ENCODE measurements at regions not wholly inside any gene's neighbourhood (a gene's known extent, or its start where the extent isn't known, plus 50 kb on each side); places are given as distances from the start of the nearest gene placed in this dataset.

GRCh38 chr5:148941810-148942209, 115.4 kb downstream of the ADRB2 start:
- TF ChIP-seq, protein P1, sequence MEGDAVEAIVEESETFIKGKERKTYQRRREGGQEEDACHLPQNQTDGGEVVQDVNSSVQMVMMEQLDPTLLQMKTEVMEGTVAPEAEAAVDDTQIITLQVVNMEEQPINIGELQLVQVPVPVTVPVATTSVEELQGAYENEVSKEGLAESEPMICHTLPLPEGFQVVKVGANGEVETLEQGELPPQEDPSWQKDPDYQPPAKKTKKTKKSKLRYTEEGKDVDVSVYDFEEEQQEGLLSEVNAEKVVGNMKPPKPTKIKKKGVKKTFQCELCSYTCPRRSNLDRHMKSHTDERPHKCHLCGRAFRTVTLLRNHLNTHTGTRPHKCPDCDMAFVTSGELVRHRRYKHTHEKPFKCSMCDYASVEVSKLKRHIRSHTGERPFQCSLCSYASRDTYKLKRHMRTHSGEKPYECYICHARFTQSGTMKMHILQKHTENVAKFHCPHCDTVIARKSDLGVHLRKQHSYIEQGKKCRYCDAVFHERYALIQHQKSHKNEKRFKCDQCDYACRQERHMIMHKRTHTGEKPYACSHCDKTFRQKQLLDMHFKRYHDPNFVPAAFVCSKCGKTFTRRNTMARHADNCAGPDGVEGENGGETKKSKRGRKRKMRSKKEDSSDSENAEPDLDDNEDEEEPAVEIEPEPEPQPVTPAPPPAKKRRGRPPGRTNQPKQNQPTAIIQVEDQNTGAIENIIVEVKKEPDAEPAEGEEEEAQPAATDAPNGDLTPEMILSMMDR (optimal IDR thresholded peaks at IDR 0.05 in 1 of 3, IDR thresholded peaks at IDR 0.05 in 1 of 3, conservative IDR thresholded peaks at IDR 0.05 in 1 of 3; ENCODE audit: extremely low read depth in 1 of 3, insufficient read depth in 2 of 3, low read length in 3 of 3), result no peak
- TF ChIP-seq EZH2 (IDR thresholded peaks at IDR 0.05; ENCODE audit: low read length), result no peak
- H3K4me3 ChIP-seq (ENCODE audit: control insufficient read depth in 2 of 3, extremely low read depth in 1 of 3, insufficient read depth in 2 of 3, low read depth in 1 of 3, low read length in 3 of 3), result no peak overlapping the region
- no peak overlapping the region for H2AFZ ChIP-seq (ENCODE audit: control insufficient read depth, low read length)
- dilution Hi-C loops (cut with MboI; ENCODE audit: extremely low pct_ligation_motif_present, low sequenced_read_pairs), result no loop called here
- no peak overlapping the region for H3K9ac ChIP-seq (ENCODE audit: control insufficient read depth, extremely low read depth, insufficient read depth, low read length)
- H3K4me2 ChIP-seq (ENCODE audit: control insufficient read depth, extremely low read depth, insufficient read depth, low read depth, low read length), result no peak overlapping the region
- no peaks in the 10 kb centered on the region for H4K20me1 ChIP-seq (ENCODE audit: control insufficient read depth, extremely low read depth, insufficient read depth, low read length)
- DNase-seq (ENCODE audit: low read depth, low spot score) (no peak), FAIRE-seq (no peak)
- H3K4me1 ChIP-seq (ENCODE audit: control insufficient read depth, extremely low read depth, insufficient read depth, low read length), result peaks cover 33% of the 10 kb centered on the region
- no peaks in the 10 kb centered on the region for H3K79me2 ChIP-seq (ENCODE audit: control insufficient read depth, insufficient read depth, low read length)
- no peaks in the 10 kb centered on the region for H3K27me3 ChIP-seq (ENCODE audit: control insufficient read depth, extremely low read depth, insufficient read depth, low read length)
- no peaks in the 10 kb centered on the region for H3K36me3 ChIP-seq (ENCODE audit: control insufficient read depth in 2 of 2, extremely low read depth in 1 of 2, insufficient read depth in 2 of 2, low read length in 2 of 2)
- H3K9me1 ChIP-seq (ENCODE audit: control insufficient read depth, extremely low read depth, insufficient read depth, low read length), result no peaks in the 10 kb centered on the region
- no peak overlapping the region for H3K27ac ChIP-seq (ENCODE audit: control insufficient read depth, insufficient read depth, low read length)
- no peaks in the 10 kb centered on the region for H3K9me3 ChIP-seq (ENCODE audit: control insufficient read depth, low read depth, low read length)

DNA sequence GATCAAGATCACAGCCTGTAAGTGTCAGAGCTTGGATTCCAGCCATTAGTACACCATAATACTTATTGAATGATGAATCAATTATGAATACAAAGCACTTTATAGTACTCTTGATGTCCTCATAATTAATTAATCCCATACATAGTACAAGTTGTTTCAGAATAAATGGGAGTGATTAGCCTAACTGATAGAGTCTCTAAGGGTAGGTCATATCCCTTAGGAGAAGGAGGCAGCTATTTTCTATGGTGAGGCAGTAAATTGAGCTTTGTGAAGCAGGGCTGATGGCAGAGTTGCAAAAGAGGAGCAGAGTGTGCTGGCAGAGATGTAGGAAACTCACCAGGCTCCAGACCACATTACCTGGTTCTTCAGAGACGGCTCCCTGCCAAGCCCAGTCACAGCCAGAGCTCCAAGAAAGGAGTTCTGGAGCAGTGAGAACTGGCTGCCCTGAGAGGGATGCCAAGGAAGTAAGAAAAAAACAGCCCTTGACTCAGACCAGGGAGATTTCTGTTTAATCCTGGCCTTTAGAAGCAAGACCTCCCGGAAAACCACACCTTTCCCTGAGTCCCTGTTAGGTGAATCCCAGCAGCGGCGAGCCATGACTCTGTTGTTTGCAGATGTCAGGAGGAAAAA, 112.9 kb downstream of the SH3TC2 start:
- Histone ChIP-seq H3K4me3 (ENCODE audit: control insufficient read depth in 2 of 3, extremely low read depth in 1 of 3, insufficient read depth in 2 of 3, low read depth in 1 of 3, low read length in 3 of 3) (no peak overlapping the region), H3K4me1 (ENCODE audit: control insufficient read depth, extremely low read depth, insufficient read depth, low read length) (peaks cover 22% of the 10 kb centered on the region), H2AFZ (ENCODE audit: control insufficient read depth, low read length) (peak overlapping the region; percentile 43), H3K4me2 (ENCODE audit: control insufficient read depth, extremely low read depth, insufficient read depth, low read depth, low read length) (peak overlapping the region; percentile 35), H3K79me2 (ENCODE audit: control insufficient read depth, insufficient read depth, low read length) (no peaks in the 10 kb centered on the region), H3K9ac (ENCODE audit: control insufficient read depth, extremely low read depth, insufficient read depth, low read length) (peak overlapping the region; percentile 65), H3K27ac (ENCODE audit: control insufficient read depth, insufficient read depth, low read length) (peak overlapping the region; percentile 78), H3K9me3 (ENCODE audit: control insufficient read depth, low read depth, low read length) (no peaks in the 10 kb centered on the region), H3K36me3 (ENCODE audit: control insufficient read depth in 2 of 2, extremely low read depth in 1 of 2, insufficient read depth in 2 of 2, low read length in 2 of 2) (no peaks in the 10 kb centered on the region), H4K20me1 (ENCODE audit: control insufficient read depth, extremely low read depth, insufficient read depth, low read length) (no peaks in the 10 kb centered on the region), H3K9me1 (ENCODE audit: control insufficient read depth, extremely low read depth, insufficient read depth, low read length) (no peaks in the 10 kb centered on the region), H3K27me3 (ENCODE audit: control insufficient read depth, extremely low read depth, insufficient read depth, low read length) (no peaks in the 10 kb centered on the region)
- TF ChIP-seq, protein P1 (optimal IDR thresholded peaks at IDR 0.05 in 1 of 3, IDR thresholded peaks at IDR 0.05 in 1 of 3, conservative IDR thresholded peaks at IDR 0.05 in 1 of 3; ENCODE audit: extremely low read depth in 1 of 3, insufficient read depth in 2 of 3, low read length in 3 of 3), result no peak
- no peak for TF ChIP-seq EZH2 (IDR thresholded peaks at IDR 0.05; ENCODE audit: low read length)
- FAIRE-seq (peak; percentile 93), DNase-seq (ENCODE audit: low read depth, low spot score) (no peak)
- dilution Hi-C loops (cut with MboI; ENCODE audit: extremely low pct_ligation_motif_present, low sequenced_read_pairs), result no loop called here
